Gastrocnemius medialis (tissue), 4 donors: ENCODE measurements at regions not wholly inside any gene's neighbourhood (a gene's known extent, or its start where the extent isn't known, plus 50 kb on each side); places are given as distances from the start of the nearest gene placed in this dataset.
"Not testable (repeated sequence)": the region's sequence is repeated elsewhere in the genome, so short reads cannot be mapped to it uniquely, and the experiment has no call there.

Experiments used
- ATAC-seq, 2 donors: fragments of 150-250 bp; one replicate each; pipeline ENCODE4 v1.9.1; 2016
- DNase-seq, 2 donors: peaks; one replicate each; pipeline ENCODE4 v3.0.0-alpha.2; 2019
- H3K27ac ChIP-seq, 4 donors: fragments of 200-600 bp; sonication (generic); 1 replicate in 1 of 4; 2 replicates in 3 of 4; pipeline ENCODE4 v1.5.1; 2016 to 2018; ENCODE audit warnings: mild to moderate bottlenecking in 2 of 4, moderate library complexity in 1 of 4
- H3K27me3 ChIP-seq, 3 donors: fragments of 200-600 bp; sonication (generic) in 2 of 3; 1 replicate in 1 of 3; 2 replicates in 2 of 3; pipeline versions ENCODE4 v1.5.1 to v1.6.0; 2016 to 2019; ENCODE audit warnings: mild to moderate bottlenecking in 1 of 3, moderate library complexity in 1 of 3
- H3K36me3 ChIP-seq, 2 donors: fragments of 200-600 bp; sonication (generic) in 1 of 2; one replicate each; pipeline ENCODE4 v1.5.1; 2017 to 2018
- H3K4me1 ChIP-seq, 2 donors: fragments of 200-600 bp; sonication (generic) in 1 of 2; one replicate each; pipeline ENCODE4 v1.5.1; 2016 to 2017; ENCODE audit warnings: mild to moderate bottlenecking in 2 of 2
- H3K4me3 ChIP-seq, 4 donors: fragments of 200-600 bp; sonication (generic) in 3 of 4; 1 replicate in 1 of 4; 2 replicates in 3 of 4; pipeline ENCODE4 v1.5.1; 2016 to 2019; ENCODE audit warnings: mild to moderate bottlenecking in 2 of 4
- H3K9me3 ChIP-seq, 3 donors: fragments of 200-600 bp; sonication (generic) in 2 of 3; 1 replicate in 1 of 3; 2 replicates in 2 of 3; pipeline ENCODE4 v1.5.1; 2016 to 2019
- CTCF ChIP-seq, 5 experiments: fragments of 450-650 bp in 3 of 5; fragments of 200-600 bp in 2 of 5; sonication (generic) in 2 of 5; IDR thresholded peaks in 4 of 5; conservative IDR thresholded peaks in 1 of 5; 1 replicate in 4 of 5; 2 replicates in 1 of 5; pipeline ENCODE4 v1.5.1; 2016 to 2019; ENCODE audit warnings: antibody characterized with exemption in 5 of 5, mild to moderate bottlenecking in 3 of 5, moderate library complexity in 3 of 5
- POLR2A ChIP-seq, 2 donors: fragments of 450-650 bp; IDR thresholded peaks; one replicate each; pipeline ENCODE4 v1.6.1; 2017; ENCODE audit warnings: antibody characterized with exemption in 2 of 2, mild to moderate bottlenecking in 2 of 2, moderate library complexity in 2 of 2
- in situ Hi-C, 4 donors: fragments of 200-750 bp; cut with MboI; loops; one replicate each; pipeline versions ENCODE4 v1.15.0 to v1.8.0; 2017; ENCODE audit warnings: low sequenced_read_pairs in 4 of 4
- intact Hi-C: fragments of 100-400 bp; cut with DNase I; formaldehyde crosslinking; loops from one replicate; pipeline ENCODE4 v1.15.1; 2023; ENCODE audit warnings: low total_unique reads

DNA sequence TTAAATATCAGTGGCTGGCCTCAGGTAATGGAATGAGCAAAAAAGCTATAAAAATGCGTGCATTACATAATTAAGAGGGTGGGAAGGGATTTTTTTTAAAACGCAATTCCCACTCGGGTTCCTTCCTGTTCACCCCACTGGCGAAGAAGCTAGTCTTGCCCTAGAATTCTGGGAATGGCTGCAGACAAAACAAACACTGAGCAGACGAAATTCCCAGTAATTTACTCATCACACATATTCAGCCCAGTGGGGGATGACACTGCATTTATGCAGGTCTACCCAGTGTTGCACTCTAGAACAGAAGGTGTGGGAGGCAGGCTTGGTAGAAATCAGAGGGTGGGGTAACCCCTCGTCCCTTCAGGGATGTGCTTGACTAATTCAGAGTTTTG is 2695.0 kb upstream of the DEFB115 start:
- H3K27ac ChIP-seq = no peak overlapping the region
- intact Hi-C loops (no loop called here), in situ Hi-C loops (no loop called here)
- TF ChIP-seq CTCF (IDR thresholded peaks at IDR 0.05 in 4 of 5, conservative IDR thresholded peaks at IDR 0.05 in 1 of 5) (no peak), POLR2A (IDR thresholded peaks at IDR 0.05) (no peak)
- ATAC-seq (no peak), DNase-seq (no peak)
- H3K27me3 ChIP-seq = no peaks in the 10 kb centered on the region
- H3K4me3 ChIP-seq = no peak overlapping the region
- no peaks in the 10 kb centered on the region for H3K9me3 ChIP-seq
- no peaks in the 10 kb centered on the region for H3K4me1 ChIP-seq
- H3K36me3 ChIP-seq = no peaks in the 10 kb centered on the region

DNA sequence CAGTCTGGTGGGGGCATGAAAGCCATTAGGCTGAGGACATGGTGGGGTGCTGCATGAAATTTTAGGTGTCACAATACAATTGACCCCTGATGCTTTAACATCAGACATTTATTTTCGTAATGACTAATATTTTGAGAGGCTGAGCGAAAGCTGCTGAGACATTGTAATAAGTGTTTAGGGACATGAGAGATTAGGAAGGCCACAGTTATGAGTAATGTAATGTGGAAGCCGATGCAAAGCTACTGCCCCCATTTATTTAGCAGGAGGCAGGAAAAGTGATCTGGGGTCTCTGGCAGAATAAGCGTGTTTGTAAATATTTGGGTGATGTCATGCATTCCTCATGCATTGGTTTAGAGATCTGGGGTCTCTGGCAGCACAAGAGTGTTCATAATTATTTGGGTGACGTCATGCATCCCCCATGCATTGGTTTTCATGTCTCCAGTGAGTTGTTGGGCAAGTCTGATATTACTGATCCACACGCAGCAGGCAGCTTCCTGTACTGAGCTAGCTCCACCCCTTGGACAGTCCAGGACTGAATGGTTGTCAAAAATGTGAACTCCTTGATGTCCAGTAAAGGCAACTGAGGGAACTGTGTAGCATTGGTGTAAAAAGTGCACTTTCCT is 2694.5 kb upstream of the DEFB115 start:
- in situ Hi-C loops, DNase-seq, intact Hi-C loops, H3K27me3 ChIP-seq, H3K36me3 ChIP-seq, H3K4me3 ChIP-seq, H3K27ac ChIP-seq, ATAC-seq, H3K9me3 ChIP-seq, H3K4me1 ChIP-seq: not testable (repeated sequence)

DNA sequence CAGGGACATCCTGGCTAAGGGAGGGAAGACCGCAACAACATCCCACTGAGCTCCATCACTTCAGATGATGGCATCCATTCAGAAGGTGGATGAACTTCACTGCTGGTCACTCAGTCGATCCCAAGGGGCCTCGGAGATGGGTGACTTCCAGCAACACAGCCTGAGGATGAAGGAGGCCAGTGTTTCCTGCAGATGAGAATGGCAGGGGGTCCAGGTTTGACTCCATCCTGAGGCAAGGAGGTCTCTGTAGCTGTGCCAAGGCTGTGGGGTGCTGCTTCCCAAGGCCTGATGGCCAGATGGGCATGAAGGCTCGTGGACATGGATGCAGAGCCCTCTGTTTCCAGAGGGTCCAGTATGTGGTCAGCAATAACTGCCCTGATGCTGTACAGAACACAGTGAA is 2693.4 kb upstream of the DEFB115 start:
- H3K4me3 ChIP-seq, H3K9me3 ChIP-seq, ATAC-seq, H3K4me1 ChIP-seq, H3K27me3 ChIP-seq, H3K36me3 ChIP-seq, H3K27ac ChIP-seq, intact Hi-C loops, in situ Hi-C loops, DNase-seq: not testable (repeated sequence)

GRCh38 chr20:28564688-28565463 is 2692.6 kb upstream of the DEFB115 start:
- H3K9me3 ChIP-seq, in situ Hi-C loops, H3K27ac ChIP-seq, ATAC-seq, H3K4me3 ChIP-seq, DNase-seq, intact Hi-C loops, H3K4me1 ChIP-seq, H3K27me3 ChIP-seq, H3K36me3 ChIP-seq: not testable (repeated sequence)

- ATAC-seq, H3K4me3 ChIP-seq, DNase-seq, in situ Hi-C loops, H3K9me3 ChIP-seq, H3K4me1 ChIP-seq, H3K27me3 ChIP-seq, H3K36me3 ChIP-seq, H3K27ac ChIP-seq, intact Hi-C loops: not testable (repeated sequence)
These were observed 2681.5 kb upstream of the DEFB115 start for GRCh38 chr20:28575991-28576390.

- intact Hi-C loops, H3K27me3 ChIP-seq, H3K36me3 ChIP-seq, in situ Hi-C loops, H3K4me3 ChIP-seq, H3K27ac ChIP-seq, ATAC-seq, DNase-seq, H3K4me1 ChIP-seq, H3K9me3 ChIP-seq: not testable (repeated sequence)
These were observed 2665.8 kb upstream of the DEFB115 start for GRCh38 chr20:28591680-28592079.

DNA sequence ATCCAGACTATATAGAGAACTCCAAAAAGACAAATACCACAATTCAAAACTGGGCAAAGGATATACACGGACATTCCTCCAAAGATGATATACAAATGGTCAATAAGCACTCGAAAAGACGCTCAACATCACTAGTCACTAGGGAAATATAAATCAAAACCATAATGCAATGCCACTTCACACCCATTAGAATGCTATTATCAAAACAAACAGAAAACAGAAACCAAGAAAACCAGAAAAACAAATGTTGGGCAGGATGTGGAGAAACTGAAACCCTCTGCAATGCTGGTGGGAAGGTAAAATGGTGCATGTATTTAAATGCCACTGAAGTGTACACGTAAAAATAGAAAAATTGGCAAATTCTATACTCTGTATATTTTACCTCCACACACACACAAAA is 2664.1 kb upstream of the DEFB115 start:
- H3K27ac ChIP-seq, H3K4me1 ChIP-seq, H3K27me3 ChIP-seq, in situ Hi-C loops, ATAC-seq, H3K36me3 ChIP-seq, intact Hi-C loops, H3K9me3 ChIP-seq, H3K4me3 ChIP-seq, DNase-seq: not testable (repeated sequence)

DNA sequence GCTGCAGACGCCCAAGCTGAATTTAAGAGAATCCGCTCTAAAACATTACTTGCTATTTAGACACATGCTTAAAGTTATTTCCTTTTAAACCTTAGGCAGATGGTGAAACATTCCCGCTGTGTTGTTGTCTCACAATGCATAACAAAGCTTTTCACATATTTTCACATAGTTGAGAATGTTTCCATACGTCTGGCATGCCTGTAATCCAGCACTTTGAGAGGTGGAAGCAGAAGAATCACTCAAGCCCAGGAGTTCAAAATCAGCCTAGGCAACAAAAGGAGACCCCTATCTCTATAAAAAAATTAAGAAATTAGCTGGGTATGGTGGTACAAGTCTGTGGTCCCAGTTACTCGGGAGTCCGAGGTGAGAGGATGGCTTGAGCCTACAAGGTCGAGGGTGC is 2663.0 kb upstream of the DEFB115 start:
- H3K36me3 ChIP-seq, in situ Hi-C loops, ATAC-seq, H3K4me3 ChIP-seq, H3K27me3 ChIP-seq, intact Hi-C loops, H3K9me3 ChIP-seq, H3K4me1 ChIP-seq, H3K27ac ChIP-seq, DNase-seq: not testable (repeated sequence)

DNA sequence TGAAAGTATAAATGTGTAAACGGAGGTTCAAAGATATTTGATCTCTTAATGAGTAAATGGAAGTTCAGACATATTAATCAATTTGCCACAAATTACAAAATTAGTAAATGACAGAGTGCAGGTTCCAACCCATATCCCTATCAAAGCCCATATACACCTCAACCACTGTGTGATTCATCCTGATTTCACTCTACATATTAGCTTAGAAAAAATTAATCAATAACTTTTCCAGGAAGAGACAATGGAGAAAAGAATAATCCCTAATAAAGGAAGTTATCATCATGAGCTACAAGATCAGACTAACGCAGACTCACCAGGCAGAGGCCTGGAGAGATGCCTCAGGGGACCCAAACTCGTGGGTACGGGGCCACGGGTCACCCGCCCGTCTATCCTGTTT is 2655.5 kb upstream of the DEFB115 start:
- ATAC-seq, intact Hi-C loops, H3K4me1 ChIP-seq, H3K36me3 ChIP-seq, H3K9me3 ChIP-seq, H3K27me3 ChIP-seq, in situ Hi-C loops, DNase-seq: not testable (repeated sequence)
- Histone ChIP-seq H3K27ac (peak overlapping the region; percentile 47 to 80 (median 77)), H3K4me3 (peak overlapping the region; percentile 65 to 97 (median 75))
